K562 (cell line): ENCODE measurements at regions not wholly inside any gene's neighbourhood (a gene's known extent, or its start where the extent isn't known, plus 50 kb on each side); places are given as distances from the start of the nearest gene placed in this dataset.

Experiments used
- ATAC-seq: fragments of 200-7000 bp; cut with Tn5 transposase; 3 replicates; pipeline ENCODE4 v1.9.1; 2020; ENCODE audit warnings: moderate library complexity
- BruUV-seq: library from RNA; stranded (reverse); fragments of 400-500 nt; replicated peaks from 2 replicates; lab custom pipeline; 2021; lab: Mats Ljungman, UMichigan
- CTCF ChIA-PET: fragments of 300-600 bp; formaldehyde crosslinking; extraction: SDS; loops from one replicate; lab custom pipeline; 2021; ENCODE audit warnings: low intra/inter-chr PET ratio; lab: Yijun Ruan, JAX
- POLR2A ChIA-PET: fragments of 300-600, 350-650 bp; sonication (Branson Sonifier 250); formaldehyde crosslinking; extraction: SDS; loops from one replicate; lab custom pipeline; 2021; ENCODE audit warnings: antibody characterized with exemption, inconsistent platforms; lab: Yijun Ruan, JAX
- DNase-seq, 4 experiments: peaks; one replicate each; pipeline versions ENCODE4 v3.0.0 to v3.0.0-alpha.2; 2011 to 2018; ENCODE audit warnings: low spot score in 3 of 4, mixed read lengths in 3 of 4; ENCODE audit errors: extremely low read depth in 1 of 4
- FAIRE-seq: peaks from 2 replicates; lab custom pipeline; 2011; peaks lifted over from hg19 to GRCh38; lab: Jason Lieb, UNC
- H2AFZ ChIP-seq: 2 replicates; pipeline ENCODE4 v1.6.0; 2011; ENCODE audit warnings: low read depth, low read length, control low read depth, inconsistent platforms
- H3K27ac ChIP-seq: fragments of 200-600 bp; 3 replicates; pipeline ENCODE4 v1.8.0; 2011; ENCODE audit warnings: low read depth, mild to moderate bottlenecking, control low read depth, inconsistent platforms, low read length, moderate library complexity, mixed read lengths; ENCODE audit errors: extremely low read depth
- H3K27me3 ChIP-seq, 2 experiments: fragments of 300-600 bp in 1 of 2; 2 replicates in 1 of 2; 3 replicates in 1 of 2; pipeline versions ENCODE4 v1.6.0 to v1.8.0; 2011; ENCODE audit warnings: inconsistent platforms in 2 of 2, low read length in 2 of 2, mild to moderate bottlenecking in 1 of 2, mixed read lengths in 1 of 2, moderate library complexity in 1 of 2; ENCODE audit not compliant: control insufficient read depth in 2 of 2, insufficient read depth in 2 of 2
- H3K36me3 ChIP-seq: fragments of 300-600 bp; 3 replicates; pipeline ENCODE4 v1.8.0; 2011; ENCODE audit warnings: mild to moderate bottlenecking, low read length, inconsistent platforms; ENCODE audit not compliant: control insufficient read depth, insufficient read depth
- H3K4me1 ChIP-seq, 2 experiments: fragments of 200-600 bp in 1 of 2; replicated peaks in 1 of 2; 2 replicates in 1 of 2; 3 replicates in 1 of 2; pipeline versions ENCODE4 v1.5.1 to v1.8.0; 2011; ENCODE audit warnings: inconsistent platforms in 2 of 2, low read length in 2 of 2, mild to moderate bottlenecking in 1 of 2, mixed read lengths in 1 of 2, moderate library complexity in 1 of 2; ENCODE audit not compliant: control insufficient read depth in 2 of 2, insufficient read depth in 2 of 2
- H3K4me2 ChIP-seq: 2 replicates; pipeline ENCODE4 v1.6.1; 2011; ENCODE audit warnings: low read length, control low read depth, inconsistent platforms, mixed read lengths; ENCODE audit not compliant: insufficient read depth
- H3K4me3 ChIP-seq: fragments of 200-600 bp; sonication (generic), shearing (Covaris generic); 2 replicates; pipeline ENCODE4 v1.5.1; 2016; ENCODE audit warnings: control low read depth, inconsistent platforms
- H3K79me2 ChIP-seq: fragments of 200-600 bp; 3 replicates; pipeline ENCODE4 v1.8.0; 2011; ENCODE audit warnings: low read length, inconsistent platforms; ENCODE audit not compliant: control insufficient read depth, insufficient read depth
- H3K9ac ChIP-seq, 2 experiments: 2 replicates each; pipeline versions ENCODE4 v1.6.0 to v1.6.1; 2011; ENCODE audit warnings: low read depth in 2 of 2, low read length in 2 of 2, control low read depth in 1 of 2, inconsistent platforms in 1 of 2, mild to moderate bottlenecking in 1 of 2, mixed read lengths in 1 of 2; ENCODE audit not compliant: insufficient read depth in 1 of 2
- H3K9me1 ChIP-seq: one replicate; pipeline ENCODE4 v1.6.0; 2011; ENCODE audit warnings: inconsistent platforms, mild to moderate bottlenecking, low read length, moderate library complexity; ENCODE audit not compliant: control insufficient read depth, insufficient read depth
- H3K9me3 ChIP-seq: replicated peaks from 2 replicates; pipeline ENCODE4 v1.5.1; 2011; ENCODE audit warnings: low read depth, low read length, inconsistent platforms; ENCODE audit not compliant: control insufficient read depth, insufficient read depth
- H4K20me1 ChIP-seq: replicated peaks from 2 replicates; pipeline ENCODE4 v1.6.1; 2011; ENCODE audit warnings: low read length, inconsistent platforms, mixed read lengths; ENCODE audit not compliant: control insufficient read depth, insufficient read depth
- CTCF ChIP-seq, 3 experiments: IDR thresholded peaks in 2 of 3; conservative IDR thresholded peaks in 1 of 3; 2 replicates each; pipeline ENCODE4 v1.5.1; 2011 to 2012; ENCODE audit warnings: low read length in 3 of 3, mild to moderate bottlenecking in 3 of 3, control low read depth in 2 of 3, improper control_type of control experiment in 1 of 3, inconsistent platforms in 1 of 3, low read depth in 1 of 3, mixed read lengths in 1 of 3, moderate library complexity in 1 of 3; ENCODE audit not compliant: insufficient read depth in 2 of 3
- LEF1 ChIP-seq: fragments of 450-650 bp; IDR thresholded peaks from 2 replicates; pipeline ENCODE4 v1.6.1; 2016; ENCODE audit warnings: mild to moderate bottlenecking
- WGBS: fragments of 100-300 bp; shearing (Covaris generic); methylation state at CpG from one replicate; pipeline ENCODE4 v1.1.6; 2016; ENCODE audit warnings: low coverage, mixed read lengths; ENCODE audit not compliant: insufficient coverage; ENCODE audit errors: missing lambda C conversion rate; 5-methylcytosine and 5-hydroxymethylcytosine counted together
- in situ Hi-C: fragments of 300-500 bp; cut with MboI; formaldehyde crosslinking; loops from 4 replicates; pipeline ENCODE4 v1.15.0; 2018; ENCODE audit warnings: inconsistent platforms, mixed read lengths
- intact Hi-C: fragments of 100-400 bp; cut with micrococcal nuclease; formaldehyde crosslinking; loops from 2 replicates; pipeline ENCODE4 v1.14.2; 2022

GRCh38 chr22:48686694-48687302, 1140.9 kb downstream of the BRD1 start (continued):
- no peak for TF ChIP-seq CTCF (IDR thresholded peaks at IDR 0.05 in 2 of 3, conservative IDR thresholded peaks at IDR 0.05 in 1 of 3; ENCODE audit: insufficient read depth in 2 of 3, low read depth in 1 of 3, low read length in 3 of 3)

GRCh38 chr22:48685767-48686166, 1141.9 kb downstream of the BRD1 start:
- no peaks in the 10 kb centered on the region for H3K4me1 ChIP-seq
- H2AFZ ChIP-seq, result no peak overlapping the region
- peaks cover 0 to 5% of the 10 kb centered on the region in 2 experiments; a peak in 1 of 5 replicates for H3K27me3 ChIP-seq
- H3K36me3 ChIP-seq, result no peaks in the 10 kb centered on the region
- no peak for TF ChIP-seq LEF1
- intact Hi-C loops, result no loop called here
- H3K9me1 ChIP-seq, result no peaks in the 10 kb centered on the region
- no peaks in the 10 kb centered on the region for H3K9me3 ChIP-seq
- no peak overlapping the region for H3K9ac ChIP-seq
- POLR2A ChIA-PET, result no interaction called here
- H3K27ac ChIP-seq, result no peak overlapping the region
- in situ Hi-C loops, result no loop called here
- no peak for ATAC-seq
- no peak overlapping the region for H3K4me2 ChIP-seq
- no peak overlapping the region for H3K4me3 ChIP-seq
- no TSS peak for BruUV-seq
- DNase-seq, result no peak
- CTCF ChIA-PET, result no interaction called here
- H4K20me1 ChIP-seq, result no peaks in the 10 kb centered on the region
- WGBS, result 0% methylated on average over 13 of the region's 17 CpGs
- no peaks in the 10 kb centered on the region for H3K79me2 ChIP-seq
- no peak for FAIRE-seq
